ENCODE measurements at regions not wholly inside any gene's neighbourhood (a gene's known extent, or its start where the extent isn't known, plus 50 kb on each side); places are given as distances from the start of the nearest gene placed in this dataset.
"Not testable (repeated sequence)": the region's sequence is repeated elsewhere in the genome, so short reads cannot be mapped to it uniquely, and the experiment has no call there.

DNA sequence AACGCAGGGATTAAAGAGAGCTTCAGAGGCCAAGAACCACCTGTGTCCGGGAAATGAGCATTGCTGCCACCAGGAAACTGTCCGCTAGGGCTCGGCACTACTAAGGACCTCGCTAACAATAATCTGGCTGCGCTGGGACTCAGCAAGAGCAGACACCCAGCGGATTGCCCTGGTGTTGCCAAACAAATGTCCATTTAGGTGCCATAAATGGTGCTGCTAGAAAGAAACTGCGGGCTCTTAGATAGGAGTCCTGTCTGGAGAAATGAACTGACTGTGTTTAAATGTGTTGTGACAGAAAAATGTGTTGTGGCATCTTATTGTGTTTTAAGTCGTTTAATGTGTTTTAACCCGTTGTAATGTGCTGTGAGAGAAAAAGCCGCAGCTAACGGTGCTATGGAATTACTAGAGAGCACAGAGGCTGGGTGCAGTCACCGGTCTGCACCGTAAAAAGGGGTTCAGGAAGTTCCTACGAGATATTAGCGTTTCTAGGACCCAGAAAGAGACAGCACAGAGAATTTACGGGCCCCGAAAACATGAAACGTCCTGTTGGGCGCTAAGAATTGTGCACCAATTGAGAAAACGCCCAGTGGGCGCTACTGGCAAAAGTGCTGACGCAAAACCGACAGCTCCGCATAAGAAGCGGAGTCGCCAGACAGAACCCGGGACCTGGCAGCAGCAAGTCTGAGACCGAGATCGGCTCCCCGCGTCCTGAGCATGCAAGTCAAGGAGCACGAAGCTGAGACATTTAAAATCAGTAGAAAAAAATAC lies 90.6 kb downstream of the ANXA2R start:
- DNase-seq (ENCODE audit: low spot score), result no peak

DNA sequence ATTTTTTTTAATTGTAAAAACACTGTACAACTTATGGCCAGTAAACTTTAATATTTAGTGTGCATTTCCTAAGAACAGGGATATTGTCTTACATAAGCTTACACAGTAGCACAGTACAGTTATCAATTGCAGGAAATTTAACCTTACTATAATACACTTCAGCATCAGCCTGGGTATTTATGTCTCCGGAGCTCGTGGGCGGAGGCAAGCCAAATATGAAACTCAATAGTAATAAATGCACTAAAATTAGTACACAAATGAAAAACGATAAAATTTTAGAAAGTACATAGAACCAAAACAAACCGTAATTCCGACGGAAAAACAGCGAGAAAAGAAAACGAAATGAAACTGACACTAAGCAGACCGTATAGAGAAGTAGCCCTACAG lies 91.2 kb downstream of the ANXA2R start:
- DNase-seq (ENCODE audit: low spot score), result no peak

DNA sequence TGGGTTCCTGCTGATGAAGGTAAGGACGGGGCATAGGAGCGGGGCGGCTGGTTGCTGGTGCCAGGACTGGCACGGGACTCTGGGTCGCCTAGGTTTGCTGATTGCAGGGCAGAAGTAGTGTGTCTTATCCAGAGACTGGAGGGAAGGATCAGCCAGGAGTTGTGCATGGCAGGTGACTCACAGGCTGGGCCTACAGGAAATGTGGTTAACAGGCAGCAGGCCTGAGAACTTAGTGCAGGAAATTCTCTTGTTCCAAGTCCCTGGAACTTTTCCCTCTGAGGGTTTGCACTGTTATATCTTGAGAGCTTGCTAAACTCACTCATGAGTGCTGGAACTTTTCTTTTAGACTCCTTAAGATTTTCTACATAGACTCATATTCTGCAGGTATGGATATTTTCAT lies 95.1 kb downstream of the ANXA2R start:
- DNase-seq (ENCODE audit: low spot score), result peak; percentile 43

DNA sequence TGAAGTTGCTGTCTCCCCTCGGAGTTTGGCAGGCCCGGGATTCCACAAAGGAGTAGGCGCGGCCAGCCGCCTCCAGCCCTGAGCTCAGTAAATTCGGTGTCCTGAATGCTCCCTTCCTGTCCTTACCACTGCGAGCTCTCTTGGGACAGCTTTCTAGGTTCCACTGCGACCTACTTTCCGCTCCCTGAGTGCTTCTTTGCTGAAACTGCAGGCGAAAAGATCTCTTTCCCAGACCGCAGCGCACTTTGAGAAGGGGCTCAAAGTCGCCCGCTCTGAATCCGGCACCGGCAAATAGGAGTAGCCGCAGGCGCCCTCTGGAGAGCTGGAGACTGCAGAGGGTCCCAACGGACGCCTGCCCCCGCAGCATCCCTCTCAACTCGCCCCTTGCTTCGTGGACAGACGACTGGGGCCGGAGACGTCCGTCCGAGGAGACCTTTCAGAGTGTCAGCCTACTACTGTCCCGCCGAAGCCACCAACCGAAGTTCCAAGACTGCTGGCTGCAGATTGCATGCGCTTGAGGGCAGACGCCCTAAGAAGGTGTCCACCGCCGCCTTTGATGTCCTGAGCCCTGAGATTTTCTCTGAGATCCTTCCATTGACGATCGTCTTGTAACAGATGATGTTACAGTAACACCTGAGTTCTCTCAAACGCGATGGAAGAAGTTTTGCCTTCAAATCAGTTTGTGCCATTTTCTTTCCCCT lies 96.0 kb downstream of the ANXA2R start:
- no peak for DNase-seq (ENCODE audit: low spot score)

DNA sequence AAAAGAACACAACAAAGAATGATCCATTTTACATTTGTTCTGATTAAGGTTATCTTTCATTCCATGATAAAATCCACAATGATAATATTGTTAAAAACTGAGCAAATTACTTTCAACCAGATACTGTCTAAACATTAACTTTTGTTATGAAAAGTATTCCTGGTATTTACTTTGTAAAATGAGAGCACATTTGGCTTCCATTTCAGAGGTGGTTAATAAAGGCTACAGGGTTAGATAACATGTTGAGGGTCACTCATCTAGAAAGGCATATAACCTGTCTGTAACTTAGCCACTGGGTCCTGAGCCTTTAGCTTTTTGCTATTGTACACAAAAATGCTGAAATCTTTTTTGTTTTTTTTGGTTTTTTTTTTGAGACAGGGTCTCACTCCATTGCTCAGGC lies 99.3 kb downstream of the ANXA2R start:
- no peak for DNase-seq (ENCODE audit: low spot score)

DNA sequence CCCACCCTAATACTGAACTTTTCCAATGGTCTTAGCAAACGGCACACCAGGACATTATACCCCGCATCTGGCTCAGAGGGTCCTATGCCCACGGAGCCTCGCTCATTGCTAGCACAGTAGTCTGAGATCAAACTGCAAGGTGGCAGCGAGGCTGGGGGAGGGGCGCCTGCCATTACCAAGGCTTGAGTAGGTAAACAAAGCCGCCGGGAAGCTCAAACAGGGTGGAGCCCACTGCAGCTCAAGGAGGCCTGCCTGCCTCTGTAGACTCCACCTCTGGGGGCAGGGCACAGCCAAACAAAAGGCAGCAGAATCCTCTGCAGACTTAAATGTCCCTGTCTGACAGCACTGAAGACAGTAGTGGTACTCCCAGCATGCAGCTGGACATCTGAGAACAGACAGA lies 108.1 kb downstream of the ANXA2R start:
- not testable (repeated sequence) for DNase-seq (ENCODE audit: low spot score)

DNA sequence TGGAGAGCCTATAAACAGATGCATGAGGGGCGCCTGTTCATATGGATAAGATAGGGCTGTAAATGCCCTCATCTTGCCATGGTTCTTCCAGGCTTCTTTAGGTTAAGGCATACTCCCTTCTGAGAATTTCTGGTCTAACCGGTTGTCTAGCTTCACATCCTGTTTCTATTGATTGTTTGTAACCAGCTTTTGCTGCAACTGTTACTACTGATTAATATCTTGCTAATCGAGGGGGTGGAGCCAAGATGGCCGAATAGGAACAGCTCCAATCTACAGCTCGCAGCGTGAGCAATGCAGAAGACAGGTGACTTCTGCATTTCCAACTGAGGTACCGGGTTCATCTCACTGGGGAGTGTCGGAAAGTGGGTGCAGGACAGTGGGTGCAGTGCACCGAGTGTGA lies 108.7 kb downstream of the ANXA2R start:
- not testable (repeated sequence) for DNase-seq (ENCODE audit: low spot score)

DNA sequence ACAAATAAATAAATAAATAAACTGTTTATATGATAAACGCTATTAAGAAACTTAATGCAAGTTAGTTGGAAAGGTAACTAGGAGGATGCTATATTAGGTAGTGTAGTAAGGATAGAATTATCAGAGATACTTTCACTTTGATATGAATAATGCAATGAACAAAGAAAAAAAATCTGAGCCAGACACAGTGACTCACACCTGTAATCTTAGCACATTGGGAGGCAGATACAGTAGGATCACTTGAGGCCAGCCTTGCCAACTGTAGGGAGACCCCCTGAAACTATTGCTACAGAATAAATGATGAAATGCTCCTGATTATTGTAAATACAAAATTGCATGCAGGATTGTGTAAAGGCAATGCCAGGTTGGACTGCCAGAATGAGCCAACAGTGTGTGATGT lies 109.2 kb downstream of the ANXA2R start:
- DNase-seq (ENCODE audit: low spot score), result no peak

DNA sequence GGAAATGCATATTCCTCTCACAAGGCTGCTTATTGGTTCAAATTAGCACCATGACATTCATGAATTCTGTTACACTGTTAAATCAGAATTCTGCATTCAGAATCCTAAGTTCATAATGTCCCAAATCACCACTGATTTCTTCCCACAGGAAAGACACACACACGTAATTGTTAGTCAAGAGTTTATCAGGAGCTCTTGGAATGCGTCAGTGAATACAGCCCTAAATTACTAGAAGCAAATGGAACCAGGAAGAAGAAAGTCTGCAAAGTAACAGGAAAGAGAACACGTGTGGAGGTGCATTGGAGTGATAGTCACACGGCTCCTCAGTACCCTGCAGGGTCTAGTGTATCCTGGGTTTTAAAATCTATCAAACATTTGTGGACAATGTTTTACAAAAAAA lies 110.2 kb downstream of the ANXA2R start:
- DNase-seq (ENCODE audit: low spot score), result no peak

DNA sequence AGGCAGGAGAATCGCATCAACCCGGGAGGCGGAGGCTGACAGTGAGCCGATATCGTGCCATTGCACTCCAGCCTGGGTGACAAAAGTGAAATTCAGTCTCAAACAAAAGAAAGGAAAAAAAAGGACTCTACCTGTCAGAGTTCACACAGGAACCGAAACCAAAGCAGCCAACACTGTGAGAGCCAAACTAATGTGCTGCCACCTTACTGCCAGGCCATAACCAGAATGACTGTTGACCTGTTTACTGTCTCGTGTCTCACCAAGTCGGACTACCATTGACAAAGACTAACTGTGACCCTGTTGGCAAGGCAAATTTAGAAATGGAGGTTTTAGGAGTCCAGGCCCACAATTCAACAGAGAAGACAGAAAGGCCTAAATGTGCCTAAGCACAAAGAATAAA lies 112.4 kb downstream of the ANXA2R start:
- no peak for DNase-seq (ENCODE audit: low spot score)

DNA sequence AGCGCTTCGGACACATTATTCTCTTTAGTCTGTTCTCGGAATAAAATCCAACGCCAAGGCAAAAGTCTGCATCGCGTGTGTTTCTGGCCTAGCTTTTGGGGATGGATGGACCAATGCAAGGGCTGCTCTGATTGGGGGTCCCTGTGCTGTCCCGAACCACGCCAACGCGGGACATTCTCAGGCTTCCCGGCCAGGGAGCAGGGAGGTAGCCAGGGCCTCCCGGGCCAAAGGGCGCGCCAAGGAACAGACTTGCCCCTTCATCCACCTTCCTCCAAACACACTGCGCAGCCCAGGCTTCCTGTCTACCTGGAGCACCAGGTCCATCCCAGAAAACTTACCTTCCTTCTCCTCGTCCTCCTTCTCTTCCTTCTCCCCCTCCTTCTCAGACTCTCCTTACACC lies 113.0 kb upstream of the SELENOP start:
- no peak for DNase-seq (ENCODE audit: low spot score)

DNA sequence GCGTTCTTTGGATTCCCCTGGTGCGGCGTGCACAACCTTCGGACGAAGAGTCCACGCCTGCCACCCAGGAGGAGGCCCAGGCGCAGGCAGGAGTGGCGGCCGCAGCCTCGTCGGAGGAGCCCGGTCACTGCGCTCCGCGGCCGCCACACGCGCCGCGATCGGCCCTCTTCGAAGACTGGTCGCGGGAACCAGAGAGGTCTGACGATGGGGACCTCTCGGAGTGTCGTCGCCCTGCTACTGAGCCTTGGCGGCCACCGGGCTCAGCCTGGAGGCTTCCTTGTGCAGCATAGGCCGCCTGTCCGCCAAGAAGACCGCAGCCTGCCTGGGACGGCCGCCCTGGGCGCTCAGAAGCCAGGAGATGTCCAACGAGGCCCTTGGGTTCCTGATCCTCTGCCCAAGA lies 112.5 kb upstream of the SELENOP start:
- DNase-seq (ENCODE audit: low spot score), result no peak

DNA sequence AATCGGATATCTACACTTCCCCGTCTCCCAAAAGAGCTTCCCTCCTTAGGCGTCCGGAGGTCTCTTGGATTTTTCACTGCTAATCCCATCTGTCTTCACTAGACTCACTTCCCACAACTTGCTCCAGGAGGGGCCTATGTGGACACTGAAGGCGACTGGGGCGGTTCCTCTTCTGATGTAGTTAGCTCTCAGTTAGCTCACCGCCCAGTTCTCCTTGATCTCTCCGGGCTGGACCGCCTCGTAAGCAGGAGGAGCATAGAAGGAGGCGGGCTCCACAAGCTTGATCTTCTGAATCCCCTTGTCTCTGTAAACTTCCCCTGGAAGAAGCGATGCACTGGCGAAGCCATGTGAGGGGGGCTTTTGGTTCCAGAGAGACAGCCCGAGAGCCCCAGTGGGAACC lies 112.0 kb upstream of the SELENOP start:
- no peak for DNase-seq (ENCODE audit: low spot score)

DNA sequence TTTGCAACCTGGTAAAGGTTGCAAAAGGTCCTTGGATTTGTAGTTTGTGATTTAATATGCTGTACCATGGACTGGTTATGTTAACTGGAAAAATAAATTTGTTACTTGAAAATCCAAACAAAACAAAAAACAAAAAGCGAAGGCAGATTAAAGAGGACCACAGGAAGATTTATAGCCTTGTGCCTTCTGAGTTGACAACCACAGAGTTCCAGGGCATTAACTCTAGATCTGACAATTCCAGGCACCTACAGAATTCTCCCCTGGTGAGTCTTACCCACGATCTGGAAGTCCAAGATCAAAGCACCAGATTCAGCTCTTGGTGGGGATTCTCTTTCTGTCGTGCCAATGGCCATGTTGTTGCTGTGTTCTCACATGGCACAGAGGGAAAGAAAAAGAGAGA lies 107.9 kb upstream of the SELENOP start:
- DNase-seq (ENCODE audit: low spot score), result peak; percentile 21

DNA sequence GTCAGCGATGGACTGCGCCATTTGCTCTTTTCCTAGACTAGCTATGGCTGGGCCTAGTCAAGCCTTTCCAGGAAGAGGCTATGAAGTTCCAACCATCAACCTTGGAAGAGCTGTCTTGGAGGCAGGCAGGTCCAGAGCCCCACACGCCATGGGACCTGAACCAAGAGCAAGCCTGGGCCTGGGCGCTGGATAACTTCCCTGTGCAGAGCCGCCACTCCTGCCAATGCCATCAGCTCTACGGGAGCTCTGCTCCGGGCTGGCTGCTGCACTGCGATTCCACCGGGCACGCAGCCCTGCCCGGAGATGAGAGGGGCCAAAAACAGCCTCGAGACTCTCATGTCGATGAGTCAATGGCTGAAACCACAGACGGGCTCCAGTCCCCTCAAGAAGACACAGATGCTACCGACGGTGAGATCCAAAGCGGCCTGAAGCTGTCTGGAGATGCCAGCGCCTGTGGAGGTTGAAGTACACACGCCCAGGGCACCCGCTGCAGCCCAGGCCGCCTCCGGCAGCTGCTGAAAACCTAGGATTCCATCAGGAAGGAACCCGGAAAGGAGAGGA lies 103.7 kb upstream of the SELENOP start:
- DNase-seq (ENCODE audit: low spot score), result no peak

DNA sequence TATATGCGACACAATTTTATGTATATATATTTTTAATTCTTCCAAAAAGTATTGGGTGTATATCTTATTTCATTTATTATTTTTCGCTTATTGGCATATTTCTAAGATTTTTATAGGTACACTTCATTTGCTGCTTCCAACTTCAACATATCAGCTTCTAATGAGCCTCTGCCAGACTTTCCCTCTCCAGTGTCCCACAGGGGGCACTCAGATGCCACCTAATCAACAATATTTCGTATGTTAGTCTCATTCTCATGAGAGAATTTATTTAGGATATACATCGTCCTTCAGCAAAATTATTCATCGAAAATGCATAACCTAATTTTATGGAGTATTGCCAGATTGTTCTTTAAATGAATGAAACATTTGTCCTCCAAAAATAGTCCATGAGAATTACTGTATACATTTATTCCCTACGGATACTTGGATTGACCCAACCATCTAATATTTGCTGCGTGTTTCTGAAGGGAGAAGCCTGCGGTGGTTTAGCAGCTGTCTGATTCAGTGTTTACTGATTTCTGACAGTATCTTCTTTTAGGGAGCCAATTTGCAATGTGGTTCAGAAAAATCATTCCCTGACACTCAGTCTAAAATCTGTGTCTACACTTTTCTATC lies 100.6 kb upstream of the SELENOP start:
- DNase-seq (ENCODE audit: low spot score), result peak; percentile 30

DNA sequence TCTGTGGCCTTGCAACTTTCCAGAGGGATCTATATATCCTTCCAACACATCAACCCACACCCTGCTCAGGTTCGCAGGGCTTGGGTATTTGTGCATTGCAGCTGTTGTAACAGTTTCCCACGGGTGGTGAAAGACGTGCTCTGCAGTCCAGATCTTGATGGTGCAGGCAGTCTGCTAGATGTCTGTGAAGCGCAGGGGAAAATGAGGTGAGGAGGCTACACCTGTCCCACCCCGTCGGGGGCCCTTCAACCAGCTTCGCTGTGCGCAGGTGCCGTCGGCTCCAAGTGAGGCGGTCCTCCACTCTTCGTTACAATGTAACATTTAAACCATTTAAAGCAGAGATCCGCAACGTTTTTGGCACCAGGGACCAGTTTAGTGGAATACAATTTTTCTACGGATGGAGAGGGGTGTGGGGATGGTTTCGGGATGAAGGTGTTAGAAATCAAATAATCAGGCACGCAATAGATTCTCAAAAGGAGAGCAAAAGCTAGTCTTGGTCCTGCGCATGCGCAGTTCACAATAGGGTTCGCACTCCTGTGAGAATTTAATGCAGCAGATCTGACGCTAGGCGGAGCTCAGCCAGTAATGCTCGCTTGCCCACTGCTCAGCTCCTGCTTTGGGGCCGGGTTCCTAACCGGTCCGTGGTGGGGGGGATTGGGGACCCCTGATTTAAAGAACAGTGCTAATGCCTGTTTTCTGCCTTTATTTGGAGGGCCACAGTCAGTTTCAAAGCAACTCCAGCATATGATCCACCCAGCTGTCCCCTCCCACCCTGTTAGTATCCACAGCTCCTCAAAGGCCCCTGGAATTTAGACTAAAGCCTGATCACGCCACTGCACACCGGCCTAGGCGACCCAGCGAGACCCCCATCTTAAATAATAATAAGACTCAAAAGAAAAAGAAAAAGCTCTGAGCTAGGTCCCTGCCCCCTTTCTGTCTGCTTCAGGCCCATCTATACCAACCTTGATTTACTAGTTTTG lies 97.1 kb upstream of the SELENOP start:
- peak; percentile 80 for DNase-seq (ENCODE audit: low spot score)

DNA sequence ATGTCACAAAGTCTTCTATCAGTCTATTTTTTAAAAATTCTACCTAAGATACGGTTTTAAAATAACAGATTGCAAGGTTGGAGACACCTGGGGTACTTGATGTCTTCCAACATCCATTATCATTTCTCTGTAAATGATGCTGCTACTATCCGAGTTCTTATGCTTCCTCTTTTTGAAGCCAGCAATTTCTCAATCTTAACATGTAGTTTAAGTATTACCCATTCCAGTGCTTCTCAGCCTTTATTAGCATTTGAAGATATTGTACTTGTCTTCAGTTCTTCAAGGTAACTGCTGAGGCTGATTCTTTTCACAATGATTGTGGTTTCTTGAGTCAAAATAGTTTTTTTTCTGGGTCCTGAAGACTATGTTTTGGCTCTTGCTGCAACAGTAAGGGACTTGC lies 96.4 kb upstream of the SELENOP start:
- DNase-seq (ENCODE audit: low spot score), result no peak

DNA sequence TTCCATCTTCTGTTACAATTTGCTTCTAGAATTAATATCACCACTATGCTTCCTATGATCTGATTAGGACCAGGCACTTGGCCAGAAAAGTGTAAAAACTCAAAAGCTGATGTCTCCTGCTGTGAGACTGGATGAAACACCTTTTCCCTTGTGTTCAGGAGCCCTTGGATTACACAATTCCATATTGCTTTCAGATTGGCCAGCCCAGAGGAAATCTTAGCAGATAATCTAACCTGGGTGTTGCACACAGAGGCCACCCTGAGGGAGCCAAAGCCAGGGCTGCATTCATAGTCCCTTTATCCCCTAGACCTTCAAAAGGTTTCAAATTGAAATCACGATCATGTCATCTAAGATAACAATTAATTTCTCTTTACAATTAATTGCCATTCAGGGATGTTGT lies 94.1 kb upstream of the SELENOP start:
- DNase-seq (ENCODE audit: low spot score), result no peak

DNA sequence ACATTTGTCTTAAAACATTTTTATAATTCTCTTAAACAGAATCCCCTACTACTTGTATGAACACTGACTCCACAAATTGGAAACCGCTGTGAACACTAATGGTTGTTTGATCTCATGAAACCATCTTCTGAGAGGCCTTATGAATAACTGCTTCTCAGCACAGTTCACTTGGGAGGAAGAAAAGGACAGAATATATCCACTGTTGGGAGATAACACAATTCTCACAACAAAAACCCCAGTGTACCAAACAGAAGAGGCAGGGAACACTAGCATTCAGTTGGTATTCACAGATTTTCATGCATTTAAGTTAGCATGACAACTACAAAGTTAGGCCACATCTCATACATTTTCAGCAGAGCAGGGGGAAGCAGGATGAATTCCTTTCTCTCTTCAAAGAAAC lies 89.0 kb upstream of the SELENOP start:
- no peak for DNase-seq (ENCODE audit: low spot score)

DNA sequence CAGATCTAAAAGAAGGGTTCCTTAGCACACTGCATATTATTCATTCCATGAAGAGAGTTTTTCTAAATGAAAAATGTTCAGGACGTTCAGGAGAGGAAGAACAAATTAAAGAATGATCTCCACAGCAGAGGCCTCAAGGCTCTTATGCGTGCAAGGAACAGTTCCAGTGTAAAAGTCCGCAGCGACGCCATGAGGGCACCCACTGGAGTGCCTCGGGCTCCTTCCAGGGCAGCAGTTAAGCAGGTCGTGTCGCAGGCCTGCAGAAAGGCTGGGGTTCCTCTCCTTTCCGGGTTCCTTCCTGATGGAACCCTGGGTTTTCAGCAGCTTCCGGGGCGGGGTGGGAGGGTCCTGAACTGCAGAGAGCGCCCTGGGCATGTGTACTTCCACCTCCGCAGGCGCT lies 87.1 kb upstream of the SELENOP start:
- no peak for DNase-seq (ENCODE audit: low spot score)

DNA sequence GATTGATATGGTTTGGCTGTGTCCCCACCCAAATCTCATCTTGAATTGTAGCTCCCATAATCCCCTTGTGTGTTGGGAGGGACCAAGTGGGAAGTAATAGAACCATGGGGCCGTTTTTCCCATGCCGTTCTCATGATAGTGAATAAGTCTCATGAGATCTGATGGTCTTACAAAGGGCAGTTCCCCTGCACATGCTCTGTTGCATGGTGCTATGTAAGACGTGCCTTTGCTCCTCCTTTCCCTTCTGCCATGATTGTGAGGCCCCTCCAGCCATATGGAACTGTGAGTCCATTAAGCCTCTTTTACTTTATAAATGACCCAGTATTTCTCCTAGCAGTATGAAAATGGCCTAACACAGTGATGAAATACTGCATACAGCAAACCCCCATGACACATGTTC lies 84.8 kb upstream of the SELENOP start:
- no peak for DNase-seq (ENCODE audit: low spot score)

Measured in SW480 (cell line).